Small intestine (tissue), 7 donors: ENCODE measurements at regions not wholly inside any gene's neighbourhood (a gene's known extent, or its start where the extent isn't known, plus 50 kb on each side); places are given as distances from the start of the nearest gene placed in this dataset.
"Not testable (repeated sequence)": the region's sequence is repeated elsewhere in the genome, so short reads cannot be mapped to it uniquely, and the experiment has no call there.

Source experiments
- DNase-seq, 2 donors: peaks; one replicate each; pipeline versions ENCODE4 v3.0.0 to v3.0.0-alpha.2; 2013
- FAIRE-seq: peaks from 2 replicates; lab custom pipeline; 2012; peaks lifted over from hg19 to GRCh38; lab: Jason Lieb, UNC
- H3K27ac ChIP-seq, 3 donors: one replicate each; pipeline ENCODE4 v1.5.1; 2013; ENCODE audit warnings: low read length in 2 of 3, mild to moderate bottlenecking in 2 of 3, control low read depth in 1 of 3, inconsistent platforms in 1 of 3, low read depth in 1 of 3, moderate library complexity in 1 of 3
- H3K27me3 ChIP-seq, 3 donors: one replicate each; pipeline ENCODE4 v1.6.1; 2013; ENCODE audit warnings: low read length in 3 of 3, inconsistent platforms in 1 of 3; ENCODE audit not compliant: control insufficient read depth in 3 of 3, insufficient read depth in 3 of 3
- H3K36me3 ChIP-seq, 3 donors: one replicate each; pipeline ENCODE4 v1.6.1; 2013; ENCODE audit warnings: low read length in 3 of 3, inconsistent platforms in 1 of 3, low read depth in 1 of 3, mild to moderate bottlenecking in 1 of 3, moderate library complexity in 1 of 3; ENCODE audit not compliant: control insufficient read depth in 3 of 3, insufficient read depth in 2 of 3
- H3K4me1 ChIP-seq, 3 donors: one replicate each; pipeline ENCODE4 v1.6.1; 2013; ENCODE audit warnings: low read length in 2 of 3, inconsistent platforms in 1 of 3, low read depth in 1 of 3, mild to moderate bottlenecking in 1 of 3, moderate library complexity in 1 of 3; ENCODE audit not compliant: control insufficient read depth in 3 of 3, insufficient read depth in 2 of 3
- H3K4me3 ChIP-seq, 3 donors: one replicate each; pipeline ENCODE4 v1.5.1; 2013; ENCODE audit warnings: low read length in 3 of 3, control low read depth in 1 of 3, inconsistent platforms in 1 of 3, low read depth in 1 of 3, mild to moderate bottlenecking in 1 of 3, moderate library complexity in 1 of 3
- H3K9me3 ChIP-seq, 2 donors: one replicate each; pipeline ENCODE4 v1.6.1; 2013; ENCODE audit warnings: low read depth in 1 of 2, low read length in 1 of 2; ENCODE audit not compliant: control insufficient read depth in 2 of 2, insufficient read depth in 1 of 2
- WGBS, 3 donors: extraction: QIAGEN DNeasy Blood & Tissue Kit; methylation state at CpG; one replicate each; pipeline ENCODE4 v1.1.7; 2013; 5-methylcytosine and 5-hydroxymethylcytosine counted together
- donor health status: healthy with polysubstance abuse.
- donor health status: control.
- donor health status: control.
- donor health status: Bipolar disorder and iron deficiency.
- donor health status: healthy.

GRCh38 chr14:48665077-48665784 is 920.9 kb downstream of the RPS29 start:
- Histone ChIP-seq H3K36me3 (no peaks in the 10 kb centered on the region), H3K27me3 (no peaks in the 10 kb centered on the region), H3K4me1 (no peaks in the 10 kb centered on the region), H3K27ac (no peak overlapping the region), H3K4me3 (no peak overlapping the region), H3K9me3 (no peaks in the 10 kb centered on the region)
- FAIRE-seq (no peak), DNase-seq (no peak)
- WGBS, 3 donors, result 58 to 67% (median 58%) methylated on average over 3 of the region's 3 CpGs

DNA sequence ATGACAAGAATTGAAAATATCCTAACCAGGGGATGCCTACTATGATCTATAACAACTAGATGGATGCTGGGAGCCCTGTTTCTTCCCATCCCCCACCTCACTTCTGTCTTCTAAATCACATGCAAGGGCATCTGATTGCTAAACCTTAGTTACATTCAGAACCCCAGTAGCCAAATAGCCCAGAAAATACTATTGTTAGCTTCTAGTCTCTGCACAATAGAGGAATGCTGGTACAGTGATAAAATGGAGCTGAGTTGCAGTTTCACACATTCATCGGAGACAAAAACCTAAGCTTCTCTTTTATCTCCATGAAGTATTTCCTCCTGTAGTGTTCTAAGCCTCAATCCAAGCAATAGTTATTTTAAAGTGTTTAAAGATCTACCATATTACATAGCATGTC is 942.9 kb downstream of the RPS29 start:
- WGBS, 3 donors, result 59 to 77% (median 69%) methylated on average over 1 of the region's 1 CpG
- H3K9me3 ChIP-seq, result no peaks in the 10 kb centered on the region
- no peaks in the 10 kb centered on the region for H3K27me3 ChIP-seq
- H3K4me1 ChIP-seq, result no peaks in the 10 kb centered on the region
- no peak overlapping the region for H3K27ac ChIP-seq
- no peak overlapping the region for H3K4me3 ChIP-seq
- no peak for DNase-seq
- no peaks in the 10 kb centered on the region for H3K36me3 ChIP-seq
- FAIRE-seq, result no peak

DNA sequence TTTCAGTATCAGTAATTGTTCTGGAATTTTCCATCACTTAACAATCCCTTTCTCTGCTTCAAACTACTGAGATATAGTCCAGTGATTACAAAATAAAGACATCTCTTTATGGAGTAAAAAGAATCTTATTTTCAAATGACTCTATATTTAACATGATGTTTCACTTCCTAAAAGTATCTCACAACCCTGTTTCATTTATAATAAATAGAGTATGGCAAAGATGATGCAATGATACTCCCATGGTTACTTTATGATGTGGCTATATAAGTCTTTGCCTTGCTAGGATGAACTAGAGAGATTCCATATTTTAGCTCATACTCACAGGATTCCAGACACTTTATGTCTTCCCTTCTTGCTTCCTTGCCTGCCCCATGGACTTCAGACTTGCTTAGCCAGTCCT is 953.5 kb upstream of the MDGA2 start:
- Histone ChIP-seq H3K9me3 (no peaks in the 10 kb centered on the region), H3K27me3 (no peaks in the 10 kb centered on the region), H3K4me3 (no peak overlapping the region), H3K4me1 (no peaks in the 10 kb centered on the region), H3K27ac (no peak overlapping the region), H3K36me3 (no peaks in the 10 kb centered on the region)
- no peak for DNase-seq
- no peak for FAIRE-seq

DNA sequence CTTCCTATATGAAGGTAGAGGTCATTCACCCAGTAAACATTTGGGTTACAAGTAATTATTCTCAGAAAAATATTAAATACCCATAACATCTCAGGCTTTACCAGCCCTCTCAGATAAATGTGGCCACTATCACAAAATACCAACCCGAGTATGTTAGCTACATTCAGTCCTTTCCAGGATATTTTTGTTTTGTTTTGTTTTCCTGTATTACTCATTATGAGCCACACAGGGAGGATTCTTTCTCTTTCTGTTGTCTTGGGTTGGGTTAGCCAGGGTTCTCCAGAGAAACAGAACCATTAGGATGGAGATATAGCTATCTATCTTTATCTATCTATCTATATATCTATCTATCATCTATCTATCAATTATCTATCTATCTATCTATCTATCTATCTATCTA is 947.6 kb upstream of the MDGA2 start:
- Histone ChIP-seq H3K27me3 (no peaks in the 10 kb centered on the region), H3K4me3 (no peak overlapping the region), H3K36me3 (no peaks in the 10 kb centered on the region), H3K4me1 (no peaks in the 10 kb centered on the region), H3K27ac (no peak overlapping the region), H3K9me3 (no peaks in the 10 kb centered on the region)
- FAIRE-seq (no peak), DNase-seq (no peak)
- 54 to 57% (median 55%) methylated on average over 1 of the region's 1 CpG for whole genome bisulfite sequencing, 3 donors

GRCh38 chr14:48618057-48618456 is 942.7 kb upstream of the MDGA2 start:
- H3K4me3 ChIP-seq, result no peak overlapping the region
- peaks cover 0 to 3% of the 10 kb centered on the region in 2 donors for H3K9me3 ChIP-seq
- no peaks in the 10 kb centered on the region for H3K4me1 ChIP-seq
- DNase-seq (no peak), FAIRE-seq (no peak)
- 36 to 43% (median 41%) methylated on average over 1 of the region's 1 CpG for WGBS, 3 donors
- H3K36me3 ChIP-seq, result no peaks in the 10 kb centered on the region
- no peaks in the 10 kb centered on the region for H3K27me3 ChIP-seq
- no peak overlapping the region for H3K27ac ChIP-seq

DNA sequence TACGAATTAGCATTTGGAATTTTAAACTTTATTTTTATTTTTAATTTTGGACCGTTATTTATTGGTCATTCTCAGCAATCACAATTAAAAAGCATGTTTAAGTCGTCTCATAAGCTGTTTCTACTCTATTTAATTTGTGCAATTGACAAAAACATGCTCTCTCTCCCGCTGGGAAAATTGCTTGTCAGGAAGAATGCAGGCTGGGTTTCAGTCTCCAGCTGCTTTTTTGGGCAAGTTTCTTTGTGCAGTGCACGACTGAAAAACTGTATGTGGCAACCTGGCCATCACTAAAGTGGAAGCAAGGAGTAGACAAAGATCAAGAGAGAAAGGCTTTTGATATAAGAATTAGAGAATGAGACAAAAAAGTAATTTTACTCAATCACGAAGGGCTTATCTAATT is 941.5 kb upstream of the MDGA2 start:
- no peaks in the 10 kb centered on the region for H3K36me3 ChIP-seq
- no peaks in the 10 kb centered on the region for H3K27me3 ChIP-seq
- H3K4me1 ChIP-seq, result no peaks in the 10 kb centered on the region
- H3K9me3 ChIP-seq, result peaks cover 0 to 3% of the 10 kb centered on the region in 2 donors
- H3K4me3 ChIP-seq, result no peak overlapping the region
- 37 to 47% (median 47%) methylated on average over 6 of the region's 6 CpGs for WGBS, 3 donors
- no peak for DNase-seq
- no peak for FAIRE-seq
- H3K27ac ChIP-seq, result no peak overlapping the region

- Histone ChIP-seq H3K4me1 (no peaks in the 10 kb centered on the region), H3K27me3 (no peaks in the 10 kb centered on the region), H3K9me3 (peaks cover 0 to 3% of the 10 kb centered on the region in 2 donors), H3K27ac (no peak overlapping the region), H3K36me3 (no peaks in the 10 kb centered on the region), H3K4me3 (no peak overlapping the region)
- 94 to 100% (median 96%) methylated on average over 1 of the region's 1 CpG for WGBS, 3 donors
- FAIRE-seq (no peak), DNase-seq (no peak)
These were observed 940.2 kb upstream of the MDGA2 start for GRCh38 chr14:48615618-48616017.

DNA sequence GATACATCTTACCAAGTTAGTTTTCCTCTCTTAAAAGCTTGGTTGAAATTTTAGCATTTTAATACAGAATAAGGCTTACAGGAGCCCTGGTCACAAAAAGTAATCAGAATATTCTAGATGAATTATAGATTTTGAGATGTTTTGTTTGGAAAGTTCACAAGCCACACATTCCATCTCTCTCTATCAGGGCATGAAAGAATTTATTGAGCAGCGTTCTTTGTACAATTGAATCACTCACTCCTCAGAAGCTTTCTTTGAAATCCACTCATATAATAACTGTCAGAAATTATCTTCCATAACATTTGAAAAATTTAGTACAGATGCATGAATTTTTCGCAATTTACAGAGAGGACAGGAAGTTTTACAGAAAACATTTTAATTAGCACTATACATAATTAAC is 938.6 kb upstream of the MDGA2 start:
- Histone ChIP-seq H3K4me3 (no peak overlapping the region), H3K27me3 (no peaks in the 10 kb centered on the region), H3K27ac (no peak overlapping the region), H3K4me1 (no peaks in the 10 kb centered on the region), H3K36me3 (no peaks in the 10 kb centered on the region), H3K9me3 (peaks cover 0 to 3% of the 10 kb centered on the region in 2 donors)
- DNase-seq (no peak), FAIRE-seq (no peak)
- 73 to 82% (median 77%) methylated on average over 2 of the region's 2 CpGs for WGBS, 3 donors

DNA sequence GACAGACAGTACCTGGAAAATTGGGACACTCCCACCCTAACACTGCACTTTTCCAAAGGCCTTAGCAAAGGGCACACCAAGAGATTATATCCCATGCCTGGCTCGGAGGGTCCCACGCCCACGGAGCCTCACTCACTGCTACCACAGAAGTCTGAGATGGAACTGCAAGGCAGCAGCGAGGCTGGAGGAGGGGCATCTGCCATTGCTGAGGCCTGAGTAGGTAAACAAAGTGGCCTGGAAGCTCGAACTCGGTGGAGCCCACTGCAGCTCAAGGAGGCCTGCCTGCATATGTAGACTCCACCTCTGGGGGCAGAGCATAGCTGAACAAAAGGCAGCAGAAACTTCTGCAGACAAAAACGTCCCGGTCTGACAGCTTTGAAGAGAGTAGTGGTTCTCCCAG is 931.6 kb upstream of the MDGA2 start:
- FAIRE-seq, H3K4me1 ChIP-seq, H3K4me3 ChIP-seq, H3K27ac ChIP-seq, DNase-seq, H3K9me3 ChIP-seq, H3K27me3 ChIP-seq, H3K36me3 ChIP-seq: not testable (repeated sequence)
- WGBS, 3 donors, result 68 to 76% (median 74%) methylated on average over 8 of the region's 8 CpGs
